D721Med (cell line): ENCODE measurements at regions not wholly inside any gene's neighbourhood (a gene's known extent, or its start where the extent isn't known, plus 50 kb on each side); places are given as distances from the start of the nearest gene placed in this dataset.

Experiments
- DNase-seq: peaks from one replicate; pipeline ENCODE4 v3.0.0; 2011; ENCODE audit warnings: low spot score; ENCODE audit not compliant: insufficient read length
- FAIRE-seq: peaks from 2 replicates; lab custom pipeline; 2011; peaks lifted over from hg19 to GRCh38; lab: Jason Lieb, UNC
- CTCF ChIP-seq: IDR thresholded peaks from 2 replicates; pipeline ENCODE4 v1.5.1; 2012; ENCODE audit warnings: mild to moderate bottlenecking, control low read depth; ENCODE audit not compliant: insufficient read depth; ENCODE audit errors: missing control alignments

- FAIRE-seq (no peak), DNase-seq (no peak)
- no peak for TF ChIP-seq CTCF
These were observed 235.4 kb upstream of the HABP2 start for GRCh38 chr10:113317489-113317888.

GRCh38 chr10:113319479-113319878, 233.4 kb upstream of the HABP2 start:
- FAIRE-seq: no peak
- no peak for TF ChIP-seq CTCF
- DNase-seq: no peak

GRCh38 chr10:113320211-113320610, 232.6 kb upstream of the HABP2 start:
- TF ChIP-seq CTCF: no peak
- FAIRE-seq (no peak), DNase-seq (no peak)

GRCh38 chr10:113320987-113321386, 231.9 kb upstream of the HABP2 start:
- no peak for FAIRE-seq
- no peak for TF ChIP-seq CTCF
- DNase-seq: no peak

- no peak for TF ChIP-seq CTCF
- no peak for DNase-seq
- no peak for FAIRE-seq
These were observed 230.0 kb upstream of the HABP2 start for GRCh38 chr10:113322843-113323242.

GRCh38 chr10:113323985-113324384, 228.9 kb upstream of the HABP2 start:
- FAIRE-seq (no peak), DNase-seq (no peak)
- no peak for TF ChIP-seq CTCF

- TF ChIP-seq CTCF: no peak
- FAIRE-seq (no peak), DNase-seq (no peak)
These were observed 226.4 kb upstream of the HABP2 start for GRCh38 chr10:113326160-113327111.
